GM23338 (cell line): ENCODE measurements at regions not wholly inside any gene's neighbourhood (a gene's known extent, or its start where the extent isn't known, plus 50 kb on each side); places are given as distances from the start of the nearest gene placed in this dataset.

ENCODE experiments used
- ATAC-seq: fragments of 200-7000 bp; cut with Tn5 transposase; 3 replicates; pipeline ENCODE4 v1.9.1; 2020
- DNase-seq: peaks from one replicate; pipeline ENCODE4 v3.0.0-alpha.2; 2015; ENCODE audit warnings: low spot score
- H2AFZ ChIP-seq: fragments of 200-600 bp; sonication (generic); 2 replicates; pipeline ENCODE4 v1.8.0; 2016; ENCODE audit warnings: antibody characterized with exemption, mild to moderate bottlenecking, moderate library complexity
- H3F3A ChIP-seq: fragments of 200-600 bp; sonication (generic); replicated peaks from 2 replicates; pipeline ENCODE4 v1.8.0; 2017; ENCODE audit warnings: antibody characterized with exemption, mixed run types, low read depth
- H3K27ac ChIP-seq: fragments of 200-600 bp; sonication (generic); 2 replicates; pipeline ENCODE4 v1.6.1; 2016; ENCODE audit warnings: low read depth
- H3K27me3 ChIP-seq: fragments of 200-600 bp; sonication (generic); 2 replicates; pipeline ENCODE4 v1.8.0; 2016; ENCODE audit warnings: mild to moderate bottlenecking, mixed run types, moderate library complexity; ENCODE audit not compliant: insufficient read depth
- H3K36me3 ChIP-seq: fragments of 200-600 bp; sonication (generic); 2 replicates; pipeline ENCODE4 v1.8.0; 2016; ENCODE audit warnings: mild to moderate bottlenecking; ENCODE audit not compliant: insufficient read depth
- H3K4me1 ChIP-seq: fragments of 200-600 bp; sonication (generic); 2 replicates; pipeline ENCODE4 v1.8.0; 2016; ENCODE audit warnings: mild to moderate bottlenecking, moderate library complexity; ENCODE audit not compliant: insufficient read depth
- H3K4me2 ChIP-seq: fragments of 200-600 bp; sonication (generic); 2 replicates; pipeline ENCODE4 v1.7.1; 2017; ENCODE audit warnings: mixed run types
- H3K4me3 ChIP-seq: fragments of 200-600 bp; sonication (generic); 2 replicates; pipeline ENCODE4 v1.6.1; 2016; ENCODE audit warnings: mixed run types
- H3K79me2 ChIP-seq: fragments of 200-600 bp; sonication (generic); replicated peaks from 2 replicates; pipeline ENCODE4 v1.8.0; 2017; ENCODE audit warnings: mild to moderate bottlenecking; ENCODE audit not compliant: insufficient read depth
- H3K9me2 ChIP-seq: fragments of 200-600 bp; sonication (generic); 2 replicates; pipeline ENCODE4 v1.8.0; 2017; ENCODE audit not compliant: insufficient read depth
- H4K20me1 ChIP-seq: fragments of 200-600 bp; sonication (generic); replicated peaks from 2 replicates; pipeline ENCODE4 v1.8.0; 2017; ENCODE audit warnings: mild to moderate bottlenecking; ENCODE audit not compliant: insufficient read depth
- H3K27ac Mint-ChIP-seq: 2 replicates; pipeline ENCODE4 v1.8.0; 2020; ENCODE audit warnings: inconsistent platforms, mild to moderate bottlenecking, moderate library complexity, mixed read lengths
- H3K27me3 Mint-ChIP-seq: 3 replicates; pipeline ENCODE4 v1.8.0; 2022; ENCODE audit warnings: low read depth, mild to moderate bottlenecking, moderate library complexity, mixed read lengths, inconsistent platforms; ENCODE audit not compliant: insufficient read depth, poor library complexity
- H3K36me3 Mint-ChIP-seq: 3 replicates; pipeline ENCODE4 v1.8.0; 2021; ENCODE audit warnings: low read depth, mild to moderate bottlenecking, inconsistent platforms, moderate library complexity, mixed read lengths
- H3K4me1 Mint-ChIP-seq: 3 replicates; pipeline ENCODE4 v1.8.0; 2020; ENCODE audit warnings: mild to moderate bottlenecking, inconsistent platforms, mixed read lengths
- H3K4me3 Mint-ChIP-seq: 3 replicates; pipeline ENCODE4 v1.8.0; 2021; ENCODE audit warnings: moderate library complexity, mild to moderate bottlenecking, inconsistent platforms, mixed read lengths
- H3K9me3 Mint-ChIP-seq: 3 replicates; pipeline ENCODE4 v1.8.0; 2020; ENCODE audit warnings: moderate library complexity, mild to moderate bottlenecking, inconsistent platforms, mixed read lengths
- CREB1 ChIP-seq: fragments of 250-450 bp; sonication (Bioruptor Pico); IDR thresholded peaks from 2 replicates; pipeline ENCODE4 v1.5.0; 2020; ENCODE audit warnings: low read depth, mild to moderate bottlenecking, moderate library complexity
- CTCF ChIP-seq, 2 experiments: fragments of 200-600 bp in 1 of 2; sonication (generic) in 1 of 2; conservative IDR thresholded peaks; 2 replicates each; pipeline versions ENCODE4 v1.5.1 to v1.6.1; 2016 to 2017; ENCODE audit warnings: antibody characterized with exemption in 2 of 2, low read depth in 2 of 2, mild to moderate bottlenecking in 2 of 2, moderate library complexity in 1 of 2
- ETS1 ChIP-seq: IDR thresholded peaks from 2 replicates; pipeline ENCODE4 v1.6.1; 2016; ENCODE audit warnings: antibody characterized with exemption
- EZH2 ChIP-seq: fragments of 200-600 bp; sonication (generic); IDR thresholded peaks from one replicate; pipeline ENCODE4 v1.8.0; 2017; ENCODE audit warnings: antibody characterized with exemption, mild to moderate bottlenecking, low read depth; ENCODE audit not compliant: unreplicated experiment
- JUNB ChIP-seq: IDR thresholded peaks from one replicate; pipeline ENCODE4 v1.6.1; 2016; ENCODE audit warnings: antibody characterized with exemption; ENCODE audit not compliant: unreplicated experiment
- NANOG ChIP-seq: IDR thresholded peaks from 2 replicates; pipeline ENCODE4 v1.6.1; 2016; ENCODE audit warnings: antibody characterized with exemption, borderline replicate concordance
- POLR2AphosphoS5 ChIP-seq: IDR thresholded peaks from 2 replicates; pipeline ENCODE4 v1.6.1; 2016; ENCODE audit warnings: antibody characterized with exemption, low read depth
- STAT1 ChIP-seq: IDR thresholded peaks from one replicate; pipeline ENCODE4 v1.6.1; 2016; ENCODE audit warnings: antibody characterized with exemption; ENCODE audit not compliant: unreplicated experiment
- ZNF331 ChIP-seq: fragments of 250-450 bp; sonication (Bioruptor Pico); IDR thresholded peaks from 2 replicates; pipeline ENCODE4 v1.5.0; 2020; ENCODE audit warnings: low read depth, mild to moderate bottlenecking, moderate library complexity

DNA sequence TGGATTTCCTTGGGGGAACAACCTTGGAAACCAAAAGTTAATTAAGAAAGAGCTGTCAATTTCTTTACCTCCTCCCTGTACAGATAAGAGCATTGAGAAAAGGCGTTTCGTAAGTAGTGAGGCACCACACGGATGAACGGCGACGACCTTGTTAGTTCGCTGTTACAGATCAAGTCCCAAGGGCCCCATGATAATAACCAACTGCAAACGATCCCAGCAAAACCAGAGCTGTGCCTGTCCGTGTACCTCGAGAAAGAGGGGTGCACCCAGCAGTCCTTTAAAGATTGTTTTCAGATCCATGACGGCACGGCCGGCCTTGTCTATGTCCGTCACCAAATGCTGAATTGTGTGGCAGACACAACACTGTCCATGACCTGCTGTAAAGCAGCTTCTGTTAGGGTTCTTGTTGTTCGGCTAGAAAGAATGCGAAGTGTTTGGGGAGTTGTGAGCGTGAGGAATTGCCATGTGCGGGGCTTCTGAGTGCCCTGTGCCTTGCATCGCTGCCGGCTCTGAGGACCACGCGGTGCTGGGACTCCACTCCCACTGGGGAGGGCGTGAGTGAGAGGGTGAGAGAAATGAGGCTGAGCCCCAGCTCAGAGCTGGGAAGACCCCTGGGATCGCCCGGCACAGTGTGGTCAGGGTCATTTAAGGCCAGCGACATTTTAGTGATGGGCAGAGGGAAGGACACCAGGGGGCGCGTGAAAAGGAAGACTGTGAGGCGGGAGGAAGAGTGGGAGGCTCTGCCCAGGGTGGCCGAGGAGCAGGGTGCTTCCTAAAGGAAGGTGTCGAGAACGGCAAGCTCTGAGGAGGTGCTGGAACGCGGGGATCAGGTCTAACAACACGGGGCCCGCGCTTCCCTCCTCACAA, 136.8 kb upstream of the RPS6KA2 start:
- H3K79me2 ChIP-seq, result no peaks in the 10 kb centered on the region
- peak; percentile 28 for ATAC-seq

GRCh38 chr6:166761801-166762200, 134.8 kb upstream of the RPS6KA2 start:
- no peaks in the 10 kb centered on the region for H3K9me2 ChIP-seq
- H3F3A ChIP-seq, result 0 out of 2 replicates have a peak, but pooled peaks cover 9% of the 10 kb centered on the region
- no peaks in the 10 kb centered on the region for H3K27me3 ChIP-seq
- no peaks in the 10 kb centered on the region for H3K36me3 Mint-ChIP-seq
- H3K36me3 ChIP-seq, result no peaks in the 10 kb centered on the region
- peaks cover 10% of the 10 kb centered on the region for H3K27me3 Mint-ChIP-seq
- H3K4me2 ChIP-seq, result no peak overlapping the region
- no peaks in the 10 kb centered on the region for H3K9me3 Mint-ChIP-seq
- H3K79me2 ChIP-seq, result no peaks in the 10 kb centered on the region
- H3K27ac Mint-ChIP-seq, result no peak overlapping the region
- DNase-seq (no peak), ATAC-seq (no peak)
- H3K4me3 ChIP-seq, result no peak overlapping the region
- peaks cover 23% of the 10 kb centered on the region for H3K4me1 ChIP-seq
- no peaks in the 10 kb centered on the region for H4K20me1 ChIP-seq
- no peak overlapping the region for H3K27ac ChIP-seq
- H3K4me1 Mint-ChIP-seq, result peaks cover 30% of the 10 kb centered on the region
- H3K4me3 Mint-ChIP-seq, result no peak overlapping the region
- H2AFZ ChIP-seq, result no peak overlapping the region
- no peak for TF ChIP-seq STAT1
- no peak for TF ChIP-seq ZNF331 (CRISPR knock-in tag)
- TF ChIP-seq POLR2AphosphoS5, result no peak
- no peak for TF ChIP-seq EZH2

More for the DNA sequence above, 136.8 kb upstream of the RPS6KA2 start:
- H3K27me3 ChIP-seq, result no peaks in the 10 kb centered on the region
- no peak overlapping the region for H3K4me2 ChIP-seq
- Mint-ChIP-seq H3K4me1 (peaks cover 29% of the 10 kb centered on the region), H3K9me3 (no peaks in the 10 kb centered on the region), H3K36me3 (no peaks in the 10 kb centered on the region), H3K27me3 (peaks cover 5% of the 10 kb centered on the region), H3K4me3 (no peak overlapping the region), H3K27ac (no peak overlapping the region)
- H2AFZ ChIP-seq, result no peak overlapping the region
- no peak overlapping the region for H3K27ac ChIP-seq
- no peaks in the 10 kb centered on the region for H4K20me1 ChIP-seq
- H3K9me2 ChIP-seq, result no peaks in the 10 kb centered on the region
- TF ChIP-seq CTCF (conservative IDR thresholded peaks at IDR 0.05; ENCODE audit: low read depth in 2 of 2) (peak; percentile 28 to 38), CREB1 (no peak), ETS1 (no peak), ZNF331 (CRISPR knock-in tag) (no peak), NANOG (no peak), JUNB (no peak)
- no peaks in the 10 kb centered on the region for H3F3A ChIP-seq
- H3K4me3 ChIP-seq, result no peak overlapping the region
- H3K4me1 ChIP-seq, result peaks cover 22% of the 10 kb centered on the region
- DNase-seq, result no peak
- H3K36me3 ChIP-seq, result no peaks in the 10 kb centered on the region
